GM12891 (cell line): ENCODE measurements at regions not wholly inside any gene's neighbourhood (a gene's known extent, or its start where the extent isn't known, plus 50 kb on each side); places are given as distances from the start of the nearest gene placed in this dataset.

Source experiments
- DNase-seq: peaks from one replicate; pipeline ENCODE4 v3.0.0; 2011; ENCODE audit warnings: low spot score; ENCODE audit not compliant: insufficient read length
- FAIRE-seq: peaks from 2 replicates; lab custom pipeline; 2011; peaks lifted over from hg19 to GRCh38; lab: Jason Lieb, UNC
- PAX5 ChIP-seq: IDR thresholded peaks from 2 replicates; pipeline ENCODE4 v1.6.1; 2011; ENCODE audit warnings: low read length, moderate library complexity, mild to moderate bottlenecking; ENCODE audit not compliant: insufficient read depth, severe bottlenecking
- POLR2A ChIP-seq: IDR thresholded peaks from 2 replicates; pipeline ENCODE4 v1.6.1; 2011; ENCODE audit warnings: low read depth, low read length, control low read depth
- POLR2AphosphoS5 ChIP-seq: IDR thresholded peaks from 2 replicates; pipeline ENCODE4 v1.6.1; 2011; ENCODE audit warnings: low read depth, low read length, control low read depth
- POU2F2 ChIP-seq: IDR thresholded peaks from 2 replicates; pipeline ENCODE4 v1.6.1; 2011; ENCODE audit warnings: low read depth, mild to moderate bottlenecking, control low read depth, low read length, moderate library complexity
- SPI1 ChIP-seq: IDR thresholded peaks from 2 replicates; pipeline ENCODE4 v1.6.1; 2011; ENCODE audit warnings: low read depth, low read length, control low read depth
- TAF1 ChIP-seq: IDR thresholded peaks from 2 replicates; pipeline ENCODE4 v1.6.1; 2011; ENCODE audit warnings: low read depth, low read length, control low read depth

GRCh38 chr3:38985981-38986380, 65.8 kb downstream of the SCN11A start:
- TF ChIP-seq PAX5 = no peak
- TF ChIP-seq TAF1 = no peak
- no peak for TF ChIP-seq POLR2AphosphoS5
- TF ChIP-seq SPI1 = no peak
- TF ChIP-seq POLR2A = no peak
- no peak for TF ChIP-seq POU2F2

GRCh38 chr3:38985581-38985980, 66.2 kb downstream of the SCN11A start:
- FAIRE-seq = no peak
- no peak for DNase-seq
- no peak for TF ChIP-seq POU2F2
- TF ChIP-seq POLR2AphosphoS5 = no peak
- no peak for TF ChIP-seq POLR2A
- TF ChIP-seq SPI1 = no peak
- no peak for TF ChIP-seq PAX5
- TF ChIP-seq TAF1 = no peak

More at GRCh38 chr3:38985981-38986380, 65.8 kb downstream of the SCN11A start:
- DNase-seq = no peak
- FAIRE-seq = no peak

GRCh38 chr3:38984731-38985130, 67.0 kb downstream of the SCN11A start:
- TF ChIP-seq POLR2AphosphoS5 (no peak), POU2F2 (no peak), TAF1 (no peak), PAX5 (no peak), POLR2A (no peak), SPI1 (no peak)
- FAIRE-seq (no peak), DNase-seq (no peak)

- no peak for FAIRE-seq
- TF ChIP-seq SPI1 (no peak), POLR2A (no peak), POU2F2 (no peak), TAF1 (no peak), PAX5 (no peak), POLR2AphosphoS5 (no peak)
- no peak for DNase-seq
Measured at GRCh38 chr3:38984110-38984509, 67.6 kb downstream of the SCN11A start.

- FAIRE-seq (no peak), DNase-seq (no peak)
- TF ChIP-seq POU2F2 = no peak
- TF ChIP-seq PAX5 = no peak
- no peak for TF ChIP-seq SPI1
- TF ChIP-seq TAF1 = no peak
- TF ChIP-seq POLR2AphosphoS5 = no peak
- TF ChIP-seq POLR2A = no peak
Measured at GRCh38 chr3:38980938-38981337, 70.8 kb downstream of the SCN11A start.

- TF ChIP-seq SPI1 = no peak
- no peak for TF ChIP-seq PAX5
- no peak for TF ChIP-seq POU2F2
- no peak for TF ChIP-seq TAF1
- no peak for TF ChIP-seq POLR2A
- no peak for TF ChIP-seq POLR2AphosphoS5
- FAIRE-seq (no peak), DNase-seq (no peak)
Measured at GRCh38 chr3:38978729-38979128, 73.0 kb downstream of the SCN11A start.

GRCh38 chr3:38970851-38971638, 80.7 kb downstream of the SCN11A start:
- no peak for TF ChIP-seq SPI1
- no peak for FAIRE-seq
- no peak for DNase-seq

- no peak for FAIRE-seq
- TF ChIP-seq SPI1 (no peak), POLR2A (no peak), TAF1 (no peak), POLR2AphosphoS5 (no peak), PAX5 (no peak), POU2F2 (no peak)
- no peak for DNase-seq
Measured at GRCh38 chr3:38969317-38970235, 82.2 kb downstream of the SCN11A start.

- TF ChIP-seq TAF1 = no peak
- TF ChIP-seq SPI1 = no peak
- no peak for TF ChIP-seq POLR2AphosphoS5
- TF ChIP-seq POU2F2 = no peak
- TF ChIP-seq PAX5 = no peak
- no peak for TF ChIP-seq POLR2A
- FAIRE-seq (no peak), DNase-seq (no peak)
Measured at GRCh38 chr3:38968891-38969290, 82.9 kb downstream of the SCN11A start.
